GM23248 (cell line): ENCODE measurements at regions not wholly inside any gene's neighbourhood (a gene's known extent, or its start where the extent isn't known, plus 50 kb on each side); places are given as distances from the start of the nearest gene placed in this dataset.

Experiments
- EZH2 ChIP-seq: fragments of 200-600 bp; sonication (generic); IDR thresholded peaks from 2 replicates; pipeline ENCODE4 v1.6.1; 2018; ENCODE audit warnings: antibody characterized with exemption, mild to moderate bottlenecking; ENCODE audit not compliant: insufficient read depth, poor library complexity, severe bottlenecking
- EZH2phosphoT487 ChIP-seq: fragments of 200-600 bp; sonication (generic); IDR thresholded peaks from 2 replicates; pipeline ENCODE4 v1.6.1; 2018; ENCODE audit warnings: antibody characterized with exemption, moderate library complexity, mild to moderate bottlenecking, low read depth; ENCODE audit not compliant: insufficient read depth

DNA sequence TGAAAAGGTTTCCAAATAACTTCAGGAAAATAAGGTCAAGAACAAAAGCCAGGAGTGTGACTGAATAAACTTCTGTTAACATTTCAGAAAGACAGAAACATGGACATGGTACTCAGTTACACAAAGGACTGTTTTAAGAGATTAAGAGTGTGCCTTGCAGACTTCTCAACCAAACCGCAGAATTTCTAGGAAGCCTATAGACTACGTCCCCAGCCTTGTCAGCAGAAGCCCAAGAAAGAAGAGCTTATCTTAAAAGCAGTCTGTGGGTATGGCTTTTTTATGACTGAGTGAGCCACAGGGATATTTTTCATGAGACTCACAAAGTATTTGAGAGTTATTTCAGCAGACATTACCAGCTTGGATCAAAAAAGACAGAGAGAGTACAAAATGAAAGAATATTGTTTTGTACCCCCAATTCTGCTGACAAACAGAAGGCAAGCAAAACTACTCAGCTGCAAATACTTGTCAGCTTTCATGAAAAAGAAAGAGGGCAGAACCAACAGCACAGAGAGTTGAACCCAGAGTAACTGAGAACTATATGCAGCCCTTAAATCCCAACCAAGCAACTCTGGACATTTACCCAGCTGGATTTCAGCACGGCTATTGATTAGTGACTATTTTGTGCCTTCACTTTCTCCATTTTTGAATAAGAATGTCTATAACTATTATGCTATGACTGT is 711.0 kb upstream of the CTNND2 start:
- TF ChIP-seq EZH2 = no peak
- TF ChIP-seq EZH2phosphoT487 = no peak
